Stimulated activated CD8-positive, alpha-beta memory T cell treated with anti-CD3 and anti-CD28 coated beads, Interleukin-12 subunit alpha, Interleukin-12 subunit beta, amount 100 ng/mL, for 4 hours (primary cell): ENCODE measurements at regions not wholly inside any gene's neighbourhood (a gene's known extent, or its start where the extent isn't known, plus 50 kb on each side); places are given as distances from the start of the nearest gene placed in this dataset.
"Not testable (repeated sequence)": the region's sequence is repeated elsewhere in the genome, so short reads cannot be mapped to it uniquely, and the experiment has no call there.

Source experiments
- DNase-seq: peaks from one replicate; pipeline ENCODE4 v3.0.0-alpha.2; 2020; ENCODE audit warnings: low read depth

GRCh38 chr5:168128557-168128956 lies 162.9 kb upstream of the WWC1 start:
- DNase-seq = no peak

DNA sequence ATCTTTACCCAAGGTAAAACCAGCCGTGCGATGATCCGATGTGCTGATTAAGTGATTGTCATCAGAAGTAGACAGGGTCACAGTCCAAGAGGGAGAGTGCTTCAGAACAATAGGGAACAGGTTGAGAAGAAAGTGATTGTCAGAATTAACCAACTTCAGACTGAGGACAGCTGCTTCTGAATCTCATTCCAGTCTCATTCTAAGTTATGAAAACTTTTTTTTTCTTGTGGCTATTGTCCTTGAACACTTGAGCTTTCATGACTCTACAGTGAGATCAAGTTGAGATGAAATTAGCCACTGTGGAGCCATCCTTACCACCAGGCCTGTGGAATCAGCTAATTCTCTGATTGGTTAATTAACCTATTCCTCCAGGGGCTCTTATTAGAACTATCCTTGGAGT lies 159.9 kb upstream of the WWC1 start:
- no peak for DNase-seq

DNA sequence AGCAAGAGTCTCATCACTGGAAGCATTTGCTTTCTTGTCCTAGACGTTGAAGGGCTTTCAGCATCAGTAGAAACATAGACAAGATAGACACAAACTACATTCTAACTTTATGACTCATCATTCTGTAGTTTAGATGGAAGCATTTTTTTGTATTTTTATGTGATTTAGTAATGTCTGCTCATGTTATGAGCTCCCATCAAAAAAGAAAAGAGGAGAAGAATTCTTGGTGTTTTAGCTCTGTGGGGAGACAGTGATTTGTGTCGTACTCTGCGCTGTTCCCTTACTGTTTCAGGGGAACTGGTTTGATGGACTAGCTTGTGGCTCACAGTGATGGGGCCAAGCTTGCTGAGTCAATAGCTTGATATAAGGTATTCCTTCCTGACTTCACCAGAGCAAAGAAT lies 159.2 kb upstream of the WWC1 start:
- no peak for DNase-seq

DNA sequence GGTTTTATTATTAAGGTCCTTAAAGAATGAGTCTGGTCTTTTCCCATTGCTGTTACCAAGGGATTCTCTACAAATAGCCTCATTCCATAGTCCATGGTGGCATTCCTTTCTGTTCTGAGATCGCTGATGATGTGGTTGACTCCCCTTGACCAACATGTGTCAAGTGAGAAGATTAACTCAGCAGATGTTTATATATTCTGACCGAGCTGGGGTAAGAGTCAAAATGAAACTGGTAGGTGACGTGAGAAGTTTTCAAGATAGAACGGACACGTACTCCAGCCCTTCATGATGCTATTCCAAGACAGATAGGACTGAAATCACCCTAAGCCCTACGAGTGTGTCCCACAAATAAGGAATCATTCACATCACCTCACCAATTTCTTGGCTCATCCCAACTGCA lies 155.5 kb upstream of the WWC1 start:
- no peak for DNase-seq

DNA sequence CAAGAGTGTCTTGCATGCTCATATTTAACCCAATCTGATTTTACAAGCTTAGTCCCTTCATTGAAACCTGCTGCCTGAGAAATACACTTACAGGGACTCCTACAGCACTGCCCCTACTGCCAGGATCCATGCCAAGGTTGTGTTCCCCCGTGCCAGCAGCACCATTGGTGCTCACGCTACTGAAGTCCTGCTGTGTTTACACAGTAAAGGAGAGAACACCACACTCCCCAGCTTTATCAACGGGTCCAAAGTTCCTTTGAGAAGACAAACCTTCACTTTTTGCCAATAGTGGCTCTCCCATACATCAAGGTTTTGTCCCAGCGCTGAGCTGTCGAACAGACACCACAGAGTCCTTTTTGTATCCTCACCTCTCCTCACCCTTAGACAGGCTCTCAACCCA lies 155.1 kb upstream of the WWC1 start:
- DNase-seq = no peak

GRCh38 chr5:168137265-168137664 lies 154.2 kb upstream of the WWC1 start:
- no peak for DNase-seq

DNA sequence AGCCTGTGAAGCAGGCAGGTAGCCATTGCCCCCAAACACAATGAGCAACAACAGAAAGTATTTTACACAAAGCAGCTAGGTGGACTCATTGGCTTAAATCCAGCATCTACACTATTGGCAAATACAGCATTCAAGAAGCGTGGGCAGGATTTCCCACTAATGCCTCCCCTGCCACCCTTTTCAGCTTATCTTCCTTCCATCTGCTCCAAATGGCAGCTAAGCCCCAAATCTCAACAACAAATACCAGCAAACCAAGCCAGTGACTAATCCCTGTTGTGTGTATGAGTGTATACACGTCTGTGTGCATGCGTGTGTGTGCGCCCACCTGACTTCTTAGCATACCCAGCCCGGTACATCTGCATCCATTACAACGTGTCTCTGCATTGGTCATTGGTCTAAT lies 151.2 kb upstream of the WWC1 start:
- DNase-seq = no peak

GRCh38 chr5:168142402-168142801 lies 149.0 kb upstream of the WWC1 start:
- DNase-seq = no peak

- not testable (repeated sequence) for DNase-seq
These were observed 147.9 kb upstream of the WWC1 start for GRCh38 chr5:168143521-168143920.

- no peak for DNase-seq
These were observed 144.3 kb upstream of the WWC1 start for GRCh38 chr5:168147106-168147505.

- no peak for DNase-seq
These were observed 143.7 kb upstream of the WWC1 start for GRCh38 chr5:168147568-168148360.

GRCh38 chr5:168151041-168151440 lies 140.4 kb upstream of the WWC1 start:
- DNase-seq = no peak

GRCh38 chr5:168152660-168153059 lies 138.8 kb upstream of the WWC1 start:
- DNase-seq = no peak

- DNase-seq = no peak
These were observed 138.1 kb upstream of the WWC1 start for GRCh38 chr5:168153263-168153875.

GRCh38 chr5:168153876-168154270 lies 137.6 kb upstream of the WWC1 start:
- no peak for DNase-seq

GRCh38 chr5:168155585-168155984 lies 135.9 kb upstream of the WWC1 start:
- DNase-seq = no peak

DNA sequence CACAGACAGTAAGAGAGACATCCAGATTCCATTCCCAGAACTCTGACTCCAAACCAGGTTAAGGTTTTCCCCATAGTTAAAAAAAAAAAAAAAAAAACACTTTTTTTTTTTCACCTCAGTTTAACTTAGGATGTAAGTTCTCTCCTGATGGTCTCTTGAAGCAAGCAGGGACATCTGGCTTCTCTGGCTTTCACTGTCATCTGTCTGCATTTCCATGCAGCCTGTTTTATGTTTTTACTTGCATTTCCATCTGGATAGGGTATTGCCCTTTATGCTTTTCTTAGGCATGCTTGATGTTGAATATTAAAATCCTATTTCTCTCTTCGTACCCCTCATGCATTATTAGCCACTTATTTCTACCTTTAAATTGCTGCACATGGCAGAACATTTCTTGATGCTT lies 135.3 kb upstream of the WWC1 start:
- DNase-seq = no peak

DNA sequence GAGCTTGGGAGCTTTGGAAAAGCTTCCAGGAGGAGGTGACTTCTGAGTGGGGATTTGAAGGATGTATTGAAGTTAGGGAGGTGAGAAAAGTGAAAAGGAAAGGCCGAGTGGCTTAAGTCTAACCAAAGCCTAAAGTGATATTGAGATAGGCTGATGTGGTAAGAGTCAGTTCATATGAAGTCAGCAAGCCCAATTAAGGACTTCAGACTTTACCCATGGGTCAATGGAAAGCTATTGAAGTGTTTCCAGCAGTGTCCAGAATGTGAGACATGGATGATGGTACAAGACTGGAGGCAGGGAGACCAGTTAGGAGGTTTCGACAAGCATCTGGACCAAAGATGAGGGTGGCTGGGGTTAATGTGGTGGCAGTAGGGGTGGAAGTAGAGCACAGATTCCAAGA lies 134.3 kb upstream of the WWC1 start:
- DNase-seq = no peak

GRCh38 chr5:168159425-168159824 lies 132.0 kb upstream of the WWC1 start:
- DNase-seq = no peak

GRCh38 chr5:168162464-168162863 lies 129.0 kb upstream of the WWC1 start:
- DNase-seq = no peak

DNA sequence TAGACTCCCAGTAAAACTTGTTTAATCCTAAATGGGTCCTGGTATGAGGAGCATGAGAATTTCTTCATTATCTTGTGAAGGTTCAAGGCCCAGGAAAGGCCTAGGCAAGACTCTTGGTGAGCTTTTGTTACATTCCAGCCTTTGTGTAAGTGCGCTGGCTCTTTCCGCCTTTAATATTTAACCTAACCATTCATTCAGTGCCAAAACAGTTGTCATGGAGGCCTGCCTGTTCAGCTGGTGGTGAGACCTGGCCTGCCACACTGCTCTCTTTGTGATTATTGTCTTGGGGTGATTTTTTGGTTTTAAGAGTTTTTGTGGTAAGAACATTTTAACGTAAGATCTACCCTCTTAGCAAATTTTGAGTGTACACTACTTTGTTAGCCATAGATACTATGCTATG lies 127.5 kb upstream of the WWC1 start:
- no peak for DNase-seq

DNA sequence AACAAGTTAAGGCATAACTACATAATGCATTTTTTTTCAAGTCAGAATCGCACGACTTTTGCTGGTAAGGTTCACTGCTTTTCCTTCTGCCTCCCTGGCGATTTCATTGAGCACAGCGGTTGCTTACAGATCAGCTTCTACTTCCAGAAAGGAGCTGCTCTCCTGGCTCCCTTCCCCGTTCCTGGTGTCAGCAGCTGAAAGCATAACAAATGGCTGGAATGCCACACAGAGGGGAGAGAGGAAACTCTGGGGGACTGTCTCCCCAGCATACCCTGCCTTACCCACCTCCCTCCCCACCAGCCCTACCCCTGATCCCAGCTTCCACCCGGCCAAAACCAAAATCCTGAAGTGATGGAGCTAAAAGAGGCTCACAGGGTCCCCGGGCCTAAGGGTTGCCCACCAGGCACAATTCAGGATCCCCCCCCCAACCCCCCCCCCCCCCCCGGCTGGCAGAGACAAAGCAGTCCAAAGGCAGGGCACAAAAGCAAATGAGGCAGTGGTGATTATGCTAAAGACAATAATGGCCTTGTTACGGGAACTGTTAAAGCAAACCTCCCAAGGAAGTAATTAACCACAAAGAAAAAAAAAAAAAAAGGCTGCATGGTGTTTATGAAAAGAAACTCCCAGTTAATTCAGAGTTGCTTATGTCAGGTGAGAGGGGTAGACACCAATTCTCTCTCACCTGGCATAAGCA lies 126.1 kb upstream of the WWC1 start:
- DNase-seq = no peak

GRCh38 chr5:168165977-168166376 lies 125.5 kb upstream of the WWC1 start:
- no peak for DNase-seq
